Astrocyte (in vitro differentiated cells and primary cell): ENCODE measurements at regions not wholly inside any gene's neighbourhood (a gene's known extent, or its start where the extent isn't known, plus 50 kb on each side); places are given as distances from the start of the nearest gene placed in this dataset.

ENCODE experiments used
- DNase-seq: peaks from one replicate; pipeline ENCODE4 v3.0.0-alpha.2; 2010; ENCODE audit warnings: low read depth
- FAIRE-seq: peaks from 2 replicates; lab custom pipeline; 2011; peaks lifted over from hg19 to GRCh38; lab: Jason Lieb, UNC
- H2AFZ ChIP-seq: 2 replicates; pipeline ENCODE4 v1.6.0; 2012; ENCODE audit warnings: low read depth, low read length, inconsistent platforms
- H3K27ac ChIP-seq: 2 replicates; pipeline ENCODE4 v1.5.1; 2011; ENCODE audit warnings: low read depth, low read length, inconsistent platforms
- H3K27me3 ChIP-seq: 2 replicates; pipeline ENCODE4 v1.6.0; 2011; ENCODE audit warnings: low read length, inconsistent platforms; ENCODE audit not compliant: insufficient read depth
- H3K36me3 ChIP-seq: 2 replicates; pipeline ENCODE4 v1.5.1; 2011; ENCODE audit warnings: low read length, inconsistent platforms; ENCODE audit not compliant: insufficient read depth
- H3K4me1 ChIP-seq: 2 replicates; pipeline ENCODE4 v1.5.1; 2011; ENCODE audit warnings: low read length, inconsistent platforms; ENCODE audit not compliant: insufficient read depth
- H3K4me2 ChIP-seq: 2 replicates; pipeline ENCODE4 v1.6.0; 2012; ENCODE audit warnings: low read length, inconsistent platforms
- H3K4me3 ChIP-seq: 2 replicates; pipeline ENCODE4 v1.5.1; 2011; ENCODE audit warnings: low read depth, mild to moderate bottlenecking, low read length, inconsistent platforms; ENCODE audit not compliant: insufficient read depth
- H3K79me2 ChIP-seq: 2 replicates; pipeline ENCODE4 v1.6.0; 2012; ENCODE audit warnings: mild to moderate bottlenecking, low read length, inconsistent platforms; ENCODE audit not compliant: insufficient read depth
- H3K9ac ChIP-seq: 2 replicates; pipeline ENCODE4 v1.6.0; 2012; ENCODE audit warnings: mild to moderate bottlenecking, low read length, inconsistent platforms
- H3K9me3 ChIP-seq: 2 replicates; pipeline ENCODE4 v1.5.1; 2012; ENCODE audit warnings: low read depth, mild to moderate bottlenecking, low read length, inconsistent platforms; ENCODE audit not compliant: insufficient read depth
- H4K20me1 ChIP-seq: 2 replicates; pipeline ENCODE4 v1.6.0; 2012; ENCODE audit warnings: low read length, inconsistent platforms; ENCODE audit not compliant: insufficient read depth
- H3K27ac Mint-ChIP-seq: one replicate; pipeline ENCODE4 v1.8.0; 2021; ENCODE audit warnings: mild to moderate bottlenecking, mixed read lengths; ENCODE audit not compliant: unreplicated experiment
- H3K27me3 Mint-ChIP-seq: one replicate; pipeline ENCODE4 v1.8.0; 2021; ENCODE audit warnings: low read depth, mixed read lengths; ENCODE audit not compliant: unreplicated experiment
- H3K36me3 Mint-ChIP-seq: one replicate; pipeline ENCODE4 v1.8.0; 2021; ENCODE audit warnings: low read depth, mixed read lengths; ENCODE audit not compliant: unreplicated experiment
- H3K4me1 Mint-ChIP-seq: one replicate; pipeline ENCODE4 v1.8.0; 2021; ENCODE audit warnings: low read depth, mixed read lengths; ENCODE audit not compliant: unreplicated experiment
- H3K4me3 Mint-ChIP-seq: one replicate; pipeline ENCODE4 v1.8.0; 2021; ENCODE audit warnings: mild to moderate bottlenecking, moderate library complexity, mixed read lengths; ENCODE audit not compliant: unreplicated experiment
- H3K9me3 Mint-ChIP-seq: one replicate; pipeline ENCODE4 v1.8.0; 2021; ENCODE audit warnings: mild to moderate bottlenecking, mixed read lengths; ENCODE audit not compliant: unreplicated experiment
- CTCF ChIP-seq: IDR thresholded peaks from 2 replicates; pipeline ENCODE4 v1.5.1; 2011; ENCODE audit warnings: low read depth, mild to moderate bottlenecking, inconsistent platforms, low read length, moderate library complexity; ENCODE audit not compliant: insufficient read depth
- EZH2 ChIP-seq: IDR thresholded peaks from 2 replicates; pipeline ENCODE4 v1.6.1; 2012; ENCODE audit warnings: mild to moderate bottlenecking, low read length, inconsistent platforms; ENCODE audit not compliant: insufficient read depth

GRCh38 chr9:79985264-79985663 lies 413.5 kb downstream of the TLE4 start:
- Histone ChIP-seq H3K4me1 (no peaks in the 10 kb centered on the region), H3K27ac (no peak overlapping the region), H3K9me3 (no peaks in the 10 kb centered on the region), H3K79me2 (no peaks in the 10 kb centered on the region), H3K4me2 (no peak overlapping the region), H3K9ac (no peak overlapping the region), H3K4me3 (no peak overlapping the region), H3K36me3 (no peaks in the 10 kb centered on the region), H2AFZ (no peak overlapping the region), H3K27me3 (no peaks in the 10 kb centered on the region), H4K20me1 (no peaks in the 10 kb centered on the region)
- FAIRE-seq = no peak
- peaks cover 3% of the 10 kb centered on the region for H3K27me3 Mint-ChIP-seq
- no peak for TF ChIP-seq CTCF
- TF ChIP-seq EZH2 = no peak
- peaks cover 2% of the 10 kb centered on the region for H3K9me3 Mint-ChIP-seq
- H3K4me3 Mint-ChIP-seq = no peak overlapping the region
- no peak overlapping the region for H3K27ac Mint-ChIP-seq
- no peak for DNase-seq
- H3K4me1 Mint-ChIP-seq = peaks cover 4% of the 10 kb centered on the region
- H3K36me3 Mint-ChIP-seq = no peaks in the 10 kb centered on the region

- Mint-ChIP-seq H3K36me3 (no peaks in the 10 kb centered on the region), H3K4me3 (no peak overlapping the region), H3K27me3 (peaks cover 3% of the 10 kb centered on the region), H3K27ac (no peak overlapping the region), H3K9me3 (peaks cover 2% of the 10 kb centered on the region), H3K4me1 (peaks cover 4% of the 10 kb centered on the region)
- no peak overlapping the region for H3K4me2 ChIP-seq
- no peak overlapping the region for H3K27ac ChIP-seq
- no peaks in the 10 kb centered on the region for H4K20me1 ChIP-seq
- H3K4me3 ChIP-seq = no peak overlapping the region
- H3K9me3 ChIP-seq = no peaks in the 10 kb centered on the region
- TF ChIP-seq CTCF (no peak), EZH2 (no peak)
- no peak overlapping the region for H3K9ac ChIP-seq
- DNase-seq (no peak), FAIRE-seq (no peak)
- H3K79me2 ChIP-seq = no peaks in the 10 kb centered on the region
- no peaks in the 10 kb centered on the region for H3K4me1 ChIP-seq
- H3K27me3 ChIP-seq = no peaks in the 10 kb centered on the region
- H2AFZ ChIP-seq = no peak overlapping the region
- no peaks in the 10 kb centered on the region for H3K36me3 ChIP-seq
Measured at GRCh38 chr9:79984429-79985067, 412.8 kb downstream of the TLE4 start.

- H3K9ac ChIP-seq = no peak overlapping the region
- H3K4me1 ChIP-seq = no peaks in the 10 kb centered on the region
- H3K27ac ChIP-seq = no peak overlapping the region
- H4K20me1 ChIP-seq = no peaks in the 10 kb centered on the region
- Mint-ChIP-seq H3K4me1 (peaks cover 4% of the 10 kb centered on the region), H3K27ac (no peak overlapping the region), H3K9me3 (peaks cover 2% of the 10 kb centered on the region), H3K27me3 (no peaks in the 10 kb centered on the region), H3K4me3 (no peak overlapping the region), H3K36me3 (no peaks in the 10 kb centered on the region)
- no peaks in the 10 kb centered on the region for H3K9me3 ChIP-seq
- H2AFZ ChIP-seq = no peak overlapping the region
- DNase-seq = no peak
- no peak for TF ChIP-seq EZH2
- no peak for TF ChIP-seq CTCF
- H3K36me3 ChIP-seq = no peaks in the 10 kb centered on the region
- peaks cover 1% of the 10 kb centered on the region for H3K27me3 ChIP-seq
- FAIRE-seq = no peak
- H3K4me3 ChIP-seq = no peak overlapping the region
- H3K79me2 ChIP-seq = no peaks in the 10 kb centered on the region
- H3K4me2 ChIP-seq = no peak overlapping the region
Measured at GRCh38 chr9:79980432-79980831, 408.7 kb downstream of the TLE4 start.
